GM12874 (cell line): ENCODE measurements at regions not wholly inside any gene's neighbourhood (a gene's known extent, or its start where the extent isn't known, plus 50 kb on each side); places are given as distances from the start of the nearest gene placed in this dataset.

Experiments used
- CTCF ChIP-seq: IDR thresholded peaks from 2 replicates; pipeline ENCODE4 v1.5.1; 2011; ENCODE audit warnings: low read depth, mild to moderate bottlenecking, control low read depth, low read length, moderate library complexity; ENCODE audit not compliant: insufficient read depth

DNA sequence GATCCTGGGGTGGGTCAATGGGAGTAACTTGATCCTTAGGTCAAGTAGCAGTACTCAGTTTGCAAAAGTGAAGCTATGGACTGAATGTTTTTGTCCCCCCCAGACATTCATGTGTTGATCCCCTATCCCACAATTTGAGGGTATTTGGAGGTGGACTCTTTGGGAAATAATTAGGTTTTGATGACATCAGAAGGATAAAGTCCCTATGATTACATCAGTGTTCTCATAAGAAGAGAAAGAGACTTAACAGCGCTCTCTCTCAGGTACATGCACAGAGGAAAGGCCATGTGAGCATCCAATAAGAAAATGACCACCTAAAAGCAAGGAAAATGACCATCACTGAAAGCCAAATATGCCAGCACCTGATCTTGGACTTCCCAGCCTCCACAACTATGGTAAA, 550.8 kb downstream of the FOXG1 start:
- TF ChIP-seq CTCF, result no peak

GRCh38 chr14:29320286-29320685, 553.7 kb downstream of the FOXG1 start:
- TF ChIP-seq CTCF, result no peak

DNA sequence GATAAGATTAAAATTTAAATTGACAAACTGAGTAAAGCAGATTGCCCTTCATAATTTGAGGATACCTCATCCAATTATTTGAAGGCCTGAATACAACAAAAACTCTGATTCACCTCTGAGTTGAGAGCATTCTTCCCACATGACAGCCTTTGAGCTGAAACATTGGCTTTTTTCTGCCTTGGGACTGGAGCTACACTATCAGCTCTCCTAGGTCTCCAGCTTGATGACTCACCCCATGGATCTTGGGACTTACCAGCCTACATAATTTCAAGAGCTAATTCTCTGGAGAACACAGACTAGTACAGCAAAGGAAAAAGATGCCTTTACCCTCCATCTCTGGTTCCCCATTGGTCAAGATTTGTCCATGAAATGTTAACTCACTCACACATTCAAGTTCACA, 555.1 kb downstream of the FOXG1 start:
- no peak for TF ChIP-seq CTCF

DNA sequence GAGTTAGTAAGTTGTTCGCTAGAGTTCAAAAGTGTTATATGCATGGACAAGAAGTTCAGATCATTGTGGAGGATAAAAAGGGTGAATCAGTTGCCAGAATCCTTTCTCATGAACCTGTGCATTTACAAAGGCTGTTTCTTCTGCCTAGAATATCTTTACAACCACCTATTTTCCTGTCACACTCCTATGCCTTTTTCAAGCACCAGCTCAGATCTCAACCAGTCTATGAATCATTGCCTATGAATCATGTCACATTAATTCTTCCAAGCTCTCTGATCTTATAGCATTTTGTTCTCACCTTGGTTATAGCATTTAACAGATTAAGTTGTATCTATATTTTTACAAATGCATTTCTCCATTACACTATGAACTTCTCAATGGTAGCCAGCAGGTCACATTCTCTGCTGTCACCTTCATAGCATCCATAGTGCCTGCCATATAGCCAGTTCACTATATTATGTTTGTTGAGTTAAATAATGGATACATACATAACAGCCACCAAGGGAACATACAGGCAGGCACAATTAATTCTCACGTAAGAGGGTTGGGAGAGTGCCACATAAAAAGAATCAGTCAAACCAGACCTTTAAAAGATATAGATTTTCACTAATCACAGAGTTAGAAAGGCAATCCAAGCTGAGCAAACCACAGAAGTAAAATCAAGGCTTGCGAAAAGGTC, 573.0 kb downstream of the FOXG1 start:
- TF ChIP-seq CTCF, result no peak

DNA sequence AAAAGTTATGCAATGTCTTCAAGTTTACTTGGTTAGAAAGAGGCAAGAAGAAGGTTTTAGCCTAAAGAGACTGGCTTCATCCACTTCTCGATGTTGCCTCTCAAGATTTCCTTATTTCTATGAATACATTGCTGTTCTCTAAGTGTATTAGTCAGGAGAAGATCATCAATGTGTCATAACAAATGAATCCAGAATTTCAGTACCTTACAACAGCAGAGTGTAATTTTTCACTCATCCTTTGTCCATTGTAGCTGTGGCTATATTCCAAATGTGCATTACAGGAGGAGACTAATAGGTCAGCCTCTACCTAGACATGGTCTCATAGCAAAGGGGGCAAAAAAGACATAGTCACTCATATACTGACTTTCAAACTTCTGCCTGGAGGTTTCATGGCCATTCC, 579.1 kb downstream of the PRKD1 start:
- TF ChIP-seq CTCF, result no peak

DNA sequence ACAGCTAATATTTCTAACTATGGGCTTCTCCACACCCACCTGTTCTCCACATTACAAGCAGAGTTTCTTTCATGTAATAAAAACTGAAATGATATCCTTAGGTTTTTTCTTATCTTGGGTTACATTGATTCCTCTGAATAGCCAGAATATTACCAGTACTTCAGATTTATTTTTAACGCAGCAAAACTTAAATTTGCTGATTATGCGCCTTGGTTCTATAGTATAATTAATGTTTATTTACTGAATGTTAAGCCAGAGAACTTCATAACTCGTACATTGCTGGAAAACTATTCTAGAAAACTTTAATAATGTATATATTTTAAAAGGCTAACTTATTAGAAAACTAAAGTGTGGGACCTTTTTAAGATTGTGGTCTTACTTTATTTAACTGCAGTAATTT, 577.2 kb downstream of the PRKD1 start:
- no peak for TF ChIP-seq CTCF

- TF ChIP-seq CTCF, result no peak
These were observed 575.5 kb downstream of the PRKD1 start for GRCh38 chr14:29351996-29352705.
